IMR-90 (cell line): ENCODE measurements at regions not wholly inside any gene's neighbourhood (a gene's known extent, or its start where the extent isn't known, plus 50 kb on each side); places are given as distances from the start of the nearest gene placed in this dataset.
"Not testable (repeated sequence)": the region's sequence is repeated elsewhere in the genome, so short reads cannot be mapped to it uniquely, and the experiment has no call there.

Source experiments
- ATAC-seq: fragments of 200-7000 bp; cut with Tn5 transposase; 2 replicates; pipeline ENCODE4 v1.9.1; 2020; ENCODE audit warnings: low read depth, mild to moderate bottlenecking, moderate library complexity
- BruUV-seq: library from RNA; stranded (reverse); fragments of 400-500 nt; replicated peaks from 2 replicates; lab custom pipeline; 2021; lab: Mats Ljungman, UMichigan
- CTCF ChIA-PET: fragments of 300-600 bp; formaldehyde crosslinking; extraction: SDS; loops from one replicate; lab custom pipeline; 2021; ENCODE audit warnings: antibody characterized with exemption; lab: Yijun Ruan, JAX
- POLR2A ChIA-PET: fragments of 300-600 bp; sonication (Branson Sonifier 250); formaldehyde crosslinking; loops from one replicate; lab custom pipeline; 2022; ENCODE audit warnings: antibody characterized with exemption; ENCODE audit not compliant: unreplicated experiment; lab: Charles Lee
- DNase-seq: peaks from one replicate; pipeline ENCODE4 v3.0.0; 2013
- H2AFZ ChIP-seq: replicated peaks from 2 replicates; pipeline ENCODE3; 2013; ENCODE audit warnings: low read length, mild to moderate bottlenecking; ENCODE audit not compliant: poor library complexity
- H2AK5ac ChIP-seq: 2 replicates; pipeline ENCODE4 v1.6.1; 2013; ENCODE audit warnings: low read depth, low read length, inconsistent platforms
- H2AK9ac ChIP-seq: replicated peaks from 2 replicates; pipeline ENCODE3; 2013; ENCODE audit warnings: mild to moderate bottlenecking, low read depth, low read length, moderate library complexity; ENCODE audit not compliant: poor library complexity
- H2BK120ac ChIP-seq: 2 replicates; pipeline ENCODE4 v1.6.1; 2013; ENCODE audit warnings: low read depth, low read length, inconsistent platforms
- H2BK15ac ChIP-seq: 3 replicates; pipeline ENCODE4 v1.6.1; 2013; ENCODE audit warnings: low read depth, low read length, inconsistent platforms
- H2BK20ac ChIP-seq: 2 replicates; pipeline ENCODE4 v1.6.1; 2013; ENCODE audit warnings: low read depth, mild to moderate bottlenecking, inconsistent platforms, low read length, moderate library complexity
- H2BK5ac ChIP-seq: 2 replicates; pipeline ENCODE4 v1.6.1; 2013; ENCODE audit warnings: mild to moderate bottlenecking, low read depth, low read length, inconsistent platforms; ENCODE audit not compliant: poor library complexity, severe bottlenecking
- H3K14ac ChIP-seq: replicated peaks from 2 replicates; pipeline ENCODE4 v1.6.1; 2013; ENCODE audit warnings: low read depth, low read length, inconsistent platforms
- H3K18ac ChIP-seq: 2 replicates; pipeline ENCODE4 v1.6.1; 2013; ENCODE audit warnings: low read depth, low read length, control low read depth
- H3K23ac ChIP-seq: 2 replicates; pipeline ENCODE4 v1.6.1; 2013; ENCODE audit warnings: low read depth, low read length, inconsistent platforms
- H3K27ac ChIP-seq: 2 replicates; pipeline ENCODE4 v1.5.1; 2013; ENCODE audit warnings: mild to moderate bottlenecking, control low read depth, low read length; ENCODE audit not compliant: insufficient read depth
- H3K27me3 ChIP-seq: 2 replicates; pipeline ENCODE4 v1.6.1; 2013; ENCODE audit warnings: low read length; ENCODE audit not compliant: control insufficient read depth, insufficient read depth
- H3K36me3 ChIP-seq: 2 replicates; pipeline ENCODE4 v1.6.1; 2013; ENCODE audit warnings: low read length, mixed read lengths; ENCODE audit not compliant: control insufficient read depth, insufficient read depth
- H3K4ac ChIP-seq: 2 replicates; pipeline ENCODE4 v1.6.1; 2013; ENCODE audit warnings: low read depth, low read length, inconsistent platforms
- H3K4me1 ChIP-seq: 2 replicates; pipeline ENCODE4 v1.6.1; 2013; ENCODE audit warnings: low read length, mixed read lengths; ENCODE audit not compliant: control insufficient read depth, insufficient read depth
- H3K4me2 ChIP-seq: 2 replicates; pipeline ENCODE4 v1.6.1; 2013; ENCODE audit warnings: low read depth, mild to moderate bottlenecking, control low read depth, low read length, moderate library complexity
- H3K4me3 ChIP-seq: 2 replicates; pipeline ENCODE4 v1.5.1; 2013; ENCODE audit warnings: low read depth, mild to moderate bottlenecking, control low read depth, low read length, moderate library complexity; ENCODE audit not compliant: insufficient read depth
- H3K56ac ChIP-seq: 2 replicates; pipeline ENCODE4 v1.6.1; 2013; ENCODE audit warnings: low read length, inconsistent platforms; ENCODE audit not compliant: insufficient read depth; ENCODE audit errors: extremely low read depth
- H3K79me1 ChIP-seq, 2 experiments: 2 replicates each; pipeline ENCODE4 v1.6.1; 2013; ENCODE audit warnings: low read length in 2 of 2, inconsistent platforms in 1 of 2, low read depth in 1 of 2
- H3K9ac ChIP-seq: 2 replicates; pipeline ENCODE4 v1.6.1; 2013; ENCODE audit warnings: low read depth, low read length, control low read depth
- H3K9me1 ChIP-seq: 2 replicates; pipeline ENCODE4 v1.6.1; 2013; ENCODE audit warnings: low read length, inconsistent platforms; ENCODE audit not compliant: insufficient read depth
- H3K9me3 ChIP-seq: 2 replicates; pipeline ENCODE4 v1.6.1; 2013; ENCODE audit warnings: low read length; ENCODE audit not compliant: control insufficient read depth, insufficient read depth
- H4K20me1 ChIP-seq: 2 replicates; pipeline ENCODE4 v1.6.1; 2013; ENCODE audit warnings: low read length, inconsistent platforms; ENCODE audit not compliant: insufficient read depth
- H4K5ac ChIP-seq: 2 replicates; pipeline ENCODE4 v1.6.1; 2013; ENCODE audit warnings: mild to moderate bottlenecking, low read depth, low read length, control low read depth
- H4K8ac ChIP-seq, 2 experiments: 2 replicates each; pipeline ENCODE4 v1.6.1; 2013; ENCODE audit warnings: low read depth in 2 of 2, low read length in 2 of 2, control low read depth in 1 of 2, inconsistent platforms in 1 of 2
- H4K91ac ChIP-seq: 2 replicates; pipeline ENCODE4 v1.6.1; 2013; ENCODE audit warnings: low read depth, low read length, inconsistent platforms; ENCODE audit not compliant: insufficient read depth
- WGBS, 2 experiments: methylation state at CpG; one replicate each; pipeline versions ENCODE4 v1.1.5 to v1.1.7; 2013; ENCODE audit warnings: missing lambda C conversion rate in 2 of 2; ENCODE audit not compliant: insufficient read length in 1 of 2; ENCODE audit errors: extremely low coverage in 2 of 2; 5-methylcytosine and 5-hydroxymethylcytosine counted together
- dilution Hi-C: fragments of 300-500 bp; cut with HindIII; formaldehyde crosslinking; loops from one replicate; pipeline ENCODE4 v1.14.3; 2018; ENCODE audit warnings: low sequenced_read_pairs; ENCODE audit not compliant: unreplicated experiment
- in situ Hi-C: fragments of 300-500 bp; cut with MboI; formaldehyde crosslinking; loops from 3 replicates; pipeline ENCODE4 v1.14.3; 2019; ENCODE audit warnings: low sequenced_read_pairs, inconsistent platforms, mixed read lengths
- intact Hi-C: fragments of 100-400 bp; cut with micrococcal nuclease; formaldehyde crosslinking; loops from 2 replicates; pipeline ENCODE4 v1.10.0; 2022
- microRNA-seq, 2 experiments: library from miRNA; stranded (forward) in 1 of 2; unstranded in 1 of 2; fragments of 10-50 nt in 1 of 2; fragments of <30 nt in 1 of 2; gene quantifications in 1 of 2; microRNA quantifications in 1 of 2; one replicate each; pipeline versions ENCODE3 to v1.1.0; 2013 to 2020; ENCODE audit not compliant: insufficient read depth in 1 of 2, insufficient read length in 1 of 2, unreplicated experiment in 1 of 2
- small RNA-seq, 5 experiments: library from RNA; depleted of rRNA; stranded (forward); fragments of <200 nt; gene quantifications; one replicate each; pipeline ENCODE3, GENCODE V24; 2012

DNA sequence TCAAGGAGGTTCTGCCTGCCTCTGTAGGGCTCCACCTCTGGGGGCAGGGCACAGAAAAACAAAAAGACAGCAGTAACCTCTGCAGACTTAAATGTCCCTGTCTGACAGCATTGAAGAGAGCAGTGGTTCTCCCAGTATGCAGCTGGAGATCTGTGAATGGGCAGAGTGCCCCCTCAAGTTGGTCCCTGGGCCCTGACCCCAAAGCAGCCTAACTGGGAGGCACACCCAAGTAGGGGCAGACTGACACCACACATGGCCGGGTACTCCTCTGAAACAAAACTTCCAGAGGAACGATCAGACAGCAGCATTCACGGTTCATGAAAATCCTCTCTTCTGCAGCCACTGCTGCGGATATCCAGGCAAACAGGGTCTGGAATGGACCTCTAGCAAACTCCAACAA, 409.2 kb downstream of the ALG10 start:
- H3K27me3 ChIP-seq, H3K4me2 ChIP-seq, H3K27ac ChIP-seq, H2BK120ac ChIP-seq, H3K36me3 ChIP-seq, DNase-seq, H3K14ac ChIP-seq, H4K8ac ChIP-seq, H3K4me3 ChIP-seq, ATAC-seq, H3K4me1 ChIP-seq, in situ Hi-C loops, BruUV-seq, H3K4ac ChIP-seq, H2AK9ac ChIP-seq, H3K79me1 ChIP-seq, H4K91ac ChIP-seq, H2BK20ac ChIP-seq, H3K56ac ChIP-seq, H3K9me3 ChIP-seq, H3K9me1 ChIP-seq, H3K18ac ChIP-seq, intact Hi-C loops, dilution Hi-C loops, H2BK15ac ChIP-seq, H2BK5ac ChIP-seq, H4K5ac ChIP-seq, H3K23ac ChIP-seq, H3K9ac ChIP-seq, H2AFZ ChIP-seq, H4K20me1 ChIP-seq, CTCF ChIA-PET, POLR2A ChIA-PET, H2AK5ac ChIP-seq: not testable (repeated sequence)
- WGBS, 2 experiments: no CpG with 5 or more reads among the region's 4 CpGs

Small RNA genes in the stretch of these regions (microRNA-seq; reads per million reads assigned to microRNA genes)
- gene RNA5SP357 (ENCODE audit: insufficient read depth, insufficient read length): 3.1 reads per million

Small RNA genes in the stretch of these regions (small RNA-seq; reads per million reads assigned to genes)
- gene RNA5SP357: 0 to 0.73 (median 0.08) reads per million in 5 experiments
